GM19463 (cell line): ENCODE measurements at regions not wholly inside any gene's neighbourhood (a gene's known extent, or its start where the extent isn't known, plus 50 kb on each side); places are given as distances from the start of the nearest gene placed in this dataset.

Experiments
- ATAC-seq: cut with Tn5 transposase; IDR thresholded peaks from one replicate; pipeline ENCODE4 v1.9.1; 2021; ENCODE audit warnings: mild to moderate bottlenecking, moderate library complexity; ENCODE audit not compliant: unreplicated experiment

GRCh38 chr18:51891876-51892275 is 448.1 kb upstream of the DCC start:
- ATAC-seq, result no peak

GRCh38 chr18:51897884-51898283 is 442.1 kb upstream of the DCC start:
- no peak for ATAC-seq

- no peak for ATAC-seq
Observed at GRCh38 chr18:51907687-51908597, 432.1 kb upstream of the DCC start.

GRCh38 chr18:51908598-51908944 is 431.4 kb upstream of the DCC start:
- no peak for ATAC-seq

- ATAC-seq, result no peak
Observed at GRCh38 chr18:51911584-51911983, 428.4 kb upstream of the DCC start.

- no peak for ATAC-seq
Observed at GRCh38 chr18:51912381-51912780, 427.6 kb upstream of the DCC start.

DNA sequence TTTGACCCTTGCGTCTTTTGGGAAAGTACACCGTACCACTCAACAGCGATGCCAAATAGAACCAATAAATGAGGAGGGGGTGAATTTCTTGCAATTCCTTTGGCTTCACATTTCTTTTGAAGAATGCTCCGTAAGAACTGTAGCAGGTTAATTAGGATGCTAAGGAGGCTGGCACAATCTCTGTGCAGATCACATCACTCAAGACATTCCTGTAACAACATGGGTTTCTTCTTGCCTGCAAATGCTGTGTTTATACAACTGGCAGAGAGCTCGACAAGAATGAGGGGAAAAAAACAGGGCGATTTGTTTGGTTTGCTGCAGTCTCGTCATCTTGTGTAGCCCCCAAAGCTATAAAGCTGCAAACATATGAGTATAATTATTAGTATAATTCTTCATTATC is 424.8 kb upstream of the DCC start:
- ATAC-seq, result no peak

GRCh38 chr18:51921862-51922261 is 418.1 kb upstream of the DCC start:
- ATAC-seq, result no peak

DNA sequence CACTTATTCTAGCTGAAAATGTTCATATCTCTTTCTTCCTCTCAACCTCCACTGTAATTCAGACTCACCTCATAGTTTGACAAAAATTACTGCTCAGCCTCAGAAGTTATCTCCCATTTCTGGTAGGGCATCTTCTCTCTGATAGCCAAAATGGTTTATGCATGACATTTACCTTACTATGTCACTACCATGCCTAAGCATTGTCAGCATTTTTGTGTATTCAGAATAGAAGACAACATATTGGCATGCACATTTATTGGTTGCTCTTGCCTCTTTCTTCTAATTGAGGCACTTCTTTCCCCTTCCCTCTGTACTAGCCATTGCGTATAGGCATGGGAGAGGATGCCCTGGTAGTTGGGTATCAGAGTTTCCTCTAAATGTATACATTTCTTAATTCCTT is 406.1 kb upstream of the DCC start:
- ATAC-seq, result no peak

- ATAC-seq, result peak; percentile 28
Observed at GRCh38 chr18:51936115-51936514, 403.9 kb upstream of the DCC start.

- ATAC-seq, result no peak
Observed at GRCh38 chr18:51941999-51942398, 398.0 kb upstream of the DCC start.

GRCh38 chr18:51943281-51943680 is 396.7 kb upstream of the DCC start:
- ATAC-seq, result peak; percentile 49

DNA sequence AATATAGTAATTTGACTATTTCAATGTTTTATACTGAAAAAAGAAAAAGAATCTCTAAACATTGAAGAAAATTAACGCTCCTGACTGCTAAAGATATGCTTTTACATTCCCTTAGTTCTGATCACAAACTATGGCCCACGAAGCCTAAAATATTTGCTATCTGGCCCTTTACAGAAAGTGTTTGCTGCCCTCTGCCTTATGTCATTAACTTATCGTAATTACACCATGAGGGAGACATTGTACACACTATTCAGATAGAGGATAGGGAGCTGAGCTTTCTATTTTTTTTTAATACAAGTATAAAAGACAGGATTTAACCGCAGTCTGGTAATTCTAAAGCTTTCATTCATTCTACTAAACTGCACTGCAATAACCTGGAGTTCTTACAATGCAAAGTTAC is 393.1 kb upstream of the DCC start:
- no peak for ATAC-seq

- ATAC-seq, result no peak
Observed at GRCh38 chr18:51952844-51953243, 387.2 kb upstream of the DCC start.

GRCh38 chr18:51953521-51953920 is 386.5 kb upstream of the DCC start:
- ATAC-seq, result peak; percentile 92

- ATAC-seq, result no peak
Observed at GRCh38 chr18:51955136-51955535, 384.9 kb upstream of the DCC start.

GRCh38 chr18:51957001-51957400 is 383.0 kb upstream of the DCC start:
- ATAC-seq, result no peak

GRCh38 chr18:51980101-51980500 is 359.9 kb upstream of the DCC start:
- no peak for ATAC-seq

DNA sequence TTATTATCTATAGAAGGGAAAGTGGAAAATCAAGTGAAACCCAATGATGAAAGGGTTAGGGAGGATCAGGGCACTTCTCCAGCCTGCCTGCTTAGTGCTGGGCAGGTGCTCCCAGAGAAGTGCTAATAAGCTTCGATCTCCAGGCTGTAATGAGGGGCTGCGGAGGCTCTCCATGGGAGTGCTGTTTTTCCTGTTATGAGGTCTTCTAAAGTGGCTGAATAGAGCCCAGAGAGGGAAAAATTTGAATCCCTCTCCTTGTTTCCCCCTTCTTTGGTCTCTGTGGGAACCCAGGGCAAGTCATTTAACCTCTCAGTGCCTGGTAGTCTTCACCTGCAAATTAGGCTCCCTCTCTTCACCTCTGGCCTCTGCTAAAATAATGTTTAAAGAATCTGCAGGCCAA is 351.7 kb upstream of the DCC start:
- no peak for ATAC-seq

DNA sequence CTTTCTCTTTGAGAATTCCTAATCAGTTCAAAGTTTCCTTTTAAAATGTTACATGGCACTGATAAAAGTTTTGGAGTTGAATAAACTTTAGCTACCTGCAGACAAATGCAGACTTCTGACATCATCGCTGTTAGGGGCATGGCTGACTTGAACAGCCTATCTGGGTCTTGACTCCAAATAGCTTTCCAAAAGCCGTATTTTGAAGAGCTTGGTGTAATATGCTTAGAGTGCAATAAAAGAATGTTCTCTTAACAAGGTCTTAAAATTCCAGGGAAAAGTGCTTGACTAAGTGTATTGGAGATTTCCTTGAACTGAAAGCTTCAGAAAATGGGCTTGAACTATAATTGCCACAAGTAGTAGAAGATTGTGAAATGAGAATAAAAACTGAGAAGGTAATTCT is 342.9 kb upstream of the DCC start:
- ATAC-seq, result no peak

- ATAC-seq, result no peak
Observed at GRCh38 chr18:51998066-51998465, 341.9 kb upstream of the DCC start.

DNA sequence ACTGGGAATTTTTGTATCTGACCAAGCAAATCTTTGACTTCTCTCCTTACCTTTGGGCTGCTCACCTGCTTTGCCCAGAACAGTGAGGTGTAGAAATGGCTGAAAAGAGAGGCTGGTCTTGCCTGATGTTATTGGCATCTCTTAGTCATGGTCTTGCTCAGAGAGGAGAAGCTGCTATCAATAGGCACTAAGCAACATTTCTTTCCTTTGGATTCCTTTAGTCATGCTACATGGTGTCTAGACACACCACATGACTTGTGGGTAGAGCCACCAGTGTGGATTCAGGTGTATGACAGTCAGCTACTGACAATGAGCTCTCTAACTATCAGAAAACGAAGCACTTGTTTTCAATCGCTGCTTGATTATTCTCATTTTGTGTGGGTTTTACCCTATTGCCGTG is 341.3 kb upstream of the DCC start:
- ATAC-seq, result no peak

DNA sequence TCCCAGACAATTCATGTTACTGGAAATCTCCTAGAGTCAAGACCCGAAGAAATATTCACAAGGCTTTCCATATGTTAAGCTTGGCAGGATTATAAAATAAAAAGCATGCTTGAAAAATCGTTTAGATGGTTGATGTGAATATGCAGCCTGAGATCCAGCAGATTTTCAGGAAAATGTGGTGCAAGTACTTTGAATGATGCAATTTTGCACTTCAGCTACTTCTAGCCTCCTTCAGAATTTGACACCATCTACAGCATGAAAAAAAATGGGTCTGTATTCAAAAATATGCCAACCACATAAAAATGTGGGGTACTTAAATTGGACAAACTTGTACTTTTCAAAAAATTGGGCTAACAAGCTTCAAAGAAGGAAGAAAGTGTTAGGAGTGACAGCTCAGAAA is 340.6 kb upstream of the DCC start:
- no peak for ATAC-seq
